Fibroblast of skin of back (primary cell): ENCODE measurements at regions not wholly inside any gene's neighbourhood (a gene's known extent, or its start where the extent isn't known, plus 50 kb on each side); places are given as distances from the start of the nearest gene placed in this dataset.

Source experiments
- DNase-seq: peaks from one replicate; pipeline ENCODE4 v3.0.0-alpha.2; 2013

DNA sequence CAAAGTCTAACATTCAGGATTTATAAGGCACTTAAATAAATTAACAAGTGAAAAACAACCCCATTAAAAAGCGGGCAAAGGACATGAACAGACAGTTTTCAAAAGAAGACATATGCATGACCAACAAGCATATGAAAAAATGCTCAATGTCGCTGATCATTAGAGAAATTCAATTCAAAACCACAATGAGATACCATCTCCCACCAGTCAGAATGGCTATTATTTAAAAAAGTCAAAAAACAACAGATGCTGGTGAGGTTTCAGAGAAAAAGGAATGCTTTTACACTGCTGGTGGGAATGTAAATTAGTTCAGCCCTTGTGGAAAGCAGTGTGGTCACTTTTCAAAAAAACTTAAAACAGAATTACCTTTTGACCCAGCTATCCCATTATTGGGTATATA is 60.7 kb upstream of the BDKRB2 start:
- DNase-seq, result peak; percentile 46

DNA sequence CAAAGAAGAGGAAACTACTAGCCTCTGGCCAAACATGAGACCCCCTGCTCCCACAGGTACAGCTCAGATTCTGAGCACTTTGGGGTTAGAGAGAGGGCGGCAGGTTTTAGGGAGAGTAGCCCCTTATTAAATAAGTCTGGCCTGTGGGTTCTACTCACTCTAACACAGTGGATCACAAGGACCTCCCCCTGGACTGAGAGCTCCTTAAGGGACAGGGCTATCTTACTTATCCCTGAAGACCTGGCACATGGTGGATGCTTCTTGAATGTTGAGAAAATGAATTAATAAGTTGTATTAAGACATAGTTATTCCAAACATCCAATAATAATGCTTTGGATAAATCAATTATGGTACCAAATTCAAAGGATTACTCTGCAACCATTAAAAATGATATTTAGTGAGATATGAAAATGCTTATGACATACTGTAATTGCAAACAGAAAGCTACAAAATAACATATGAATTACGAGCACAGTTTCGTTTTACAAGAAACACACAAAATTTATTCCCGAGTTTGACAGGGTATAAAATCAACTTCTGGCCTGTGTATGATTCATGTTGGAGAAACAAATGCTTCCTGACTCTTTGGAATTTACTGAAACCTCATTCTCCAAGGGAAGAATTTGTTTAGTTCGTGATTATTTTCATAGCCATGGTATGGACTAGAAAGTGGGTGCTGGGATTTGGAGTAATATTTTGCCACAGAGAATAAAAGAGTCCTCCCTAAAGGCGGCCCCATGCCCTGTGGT is 59.3 kb upstream of the BDKRB2 start:
- DNase-seq, result peak; percentile 93

DNA sequence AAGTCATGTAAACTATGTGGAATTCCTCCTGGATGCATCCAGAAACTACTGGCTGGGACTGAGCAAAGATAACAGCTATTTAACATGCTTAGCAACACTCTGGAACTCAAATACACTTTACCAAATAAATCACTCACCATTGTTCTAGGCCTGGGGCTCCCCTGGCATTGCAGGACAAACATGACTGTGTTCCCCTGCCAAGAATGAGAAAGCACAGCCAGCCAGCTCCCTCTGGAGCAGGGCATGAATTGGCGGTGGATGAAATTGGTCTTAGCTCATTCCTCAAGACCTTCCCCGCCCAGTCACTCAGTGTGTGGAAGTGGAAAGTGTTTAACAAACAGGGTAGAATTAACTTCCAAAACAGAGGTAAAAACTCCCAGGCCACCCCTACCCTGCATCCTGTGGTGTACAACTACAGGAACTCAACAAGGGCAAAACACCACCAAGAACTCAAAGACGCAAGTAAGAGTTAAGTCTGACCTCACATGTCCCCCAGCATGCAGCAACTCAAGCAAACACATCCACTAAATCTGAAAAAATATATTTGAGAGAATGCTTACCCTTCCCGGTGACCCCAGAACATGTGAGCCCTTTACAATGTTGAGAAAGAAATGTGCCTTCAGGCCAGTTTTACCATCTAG is 58.4 kb upstream of the BDKRB2 start:
- DNase-seq, result peak; percentile 88

DNA sequence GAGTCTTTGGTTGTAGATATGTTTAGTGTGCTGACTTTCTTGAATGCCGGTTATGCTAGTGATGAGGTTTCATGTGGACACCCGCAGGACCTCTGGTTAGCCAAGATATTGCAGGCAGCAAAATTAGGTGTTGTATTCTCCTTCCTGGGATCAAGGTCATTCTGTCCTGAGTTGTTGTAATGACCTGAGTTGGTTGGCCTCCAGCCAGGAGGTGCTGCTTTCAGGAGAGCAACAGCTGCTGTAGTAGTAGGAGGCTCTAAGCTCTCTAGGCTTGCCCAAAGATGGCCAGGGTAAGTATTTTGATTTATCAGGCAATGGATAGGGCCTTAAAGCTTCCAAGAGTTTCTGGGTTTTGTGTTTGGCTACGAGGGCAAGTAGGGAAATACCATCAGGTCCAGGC is 56.0 kb upstream of the BDKRB2 start:
- no peak for DNase-seq

DNA sequence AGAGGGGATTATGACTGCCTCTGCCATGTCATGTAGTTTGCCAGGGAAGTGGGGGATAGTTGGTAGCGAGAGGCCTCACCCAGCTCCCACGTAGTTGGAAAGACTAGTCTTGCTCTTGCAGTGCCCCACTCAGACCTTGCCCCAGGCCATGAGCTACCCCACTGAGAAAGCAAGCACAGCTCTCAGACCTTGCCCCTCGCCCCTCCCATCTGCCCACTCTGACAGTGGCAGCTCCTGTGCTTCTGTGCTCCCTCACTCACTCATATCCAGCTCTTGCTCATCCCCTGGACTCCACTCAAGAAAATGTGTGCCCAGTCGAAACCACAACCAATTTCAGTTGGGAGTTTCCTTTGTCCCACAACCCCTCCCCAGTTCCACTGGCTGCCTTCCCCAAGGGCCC is 55.5 kb upstream of the BDKRB2 start:
- no peak for DNase-seq

DNA sequence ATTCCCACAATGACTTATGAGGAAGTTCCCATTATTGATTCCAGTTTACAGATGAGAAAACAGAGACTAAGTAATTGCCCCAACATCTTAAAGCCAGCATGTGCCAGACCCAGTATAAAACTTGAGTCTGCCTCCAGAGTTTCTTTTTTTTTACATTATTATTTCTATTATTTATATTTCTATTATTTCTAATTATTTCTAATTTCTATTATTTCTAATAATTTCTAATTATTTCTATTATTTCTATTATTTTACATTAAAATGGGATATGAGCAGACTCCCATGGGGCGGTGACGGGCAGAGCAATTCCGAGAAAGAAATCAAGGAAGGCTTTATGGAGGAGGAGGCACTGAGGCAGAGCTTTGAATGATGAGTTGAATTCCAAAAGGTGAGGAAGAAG is 54.4 kb upstream of the BDKRB2 start:
- no peak for DNase-seq

DNA sequence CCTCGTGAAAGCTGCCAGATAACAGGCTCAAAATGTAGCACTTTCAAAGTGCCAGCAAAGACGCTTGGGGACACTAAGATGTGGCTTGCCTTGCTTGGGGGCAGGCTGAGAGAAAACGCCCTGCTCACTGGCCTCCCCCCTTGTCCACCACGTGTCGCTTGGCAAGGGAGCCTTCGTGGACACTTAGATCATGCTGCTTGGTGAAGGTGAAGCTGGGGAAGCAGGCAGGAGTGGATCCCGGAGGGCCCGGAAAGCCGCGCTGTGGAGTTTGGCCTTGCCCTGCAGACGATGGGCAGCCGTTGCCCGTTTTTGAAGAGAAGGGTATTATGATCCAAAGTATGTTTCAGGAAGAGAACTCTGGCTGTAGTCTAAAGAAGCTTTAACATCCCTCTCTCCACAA is 53.4 kb upstream of the BDKRB2 start:
- no peak for DNase-seq

DNA sequence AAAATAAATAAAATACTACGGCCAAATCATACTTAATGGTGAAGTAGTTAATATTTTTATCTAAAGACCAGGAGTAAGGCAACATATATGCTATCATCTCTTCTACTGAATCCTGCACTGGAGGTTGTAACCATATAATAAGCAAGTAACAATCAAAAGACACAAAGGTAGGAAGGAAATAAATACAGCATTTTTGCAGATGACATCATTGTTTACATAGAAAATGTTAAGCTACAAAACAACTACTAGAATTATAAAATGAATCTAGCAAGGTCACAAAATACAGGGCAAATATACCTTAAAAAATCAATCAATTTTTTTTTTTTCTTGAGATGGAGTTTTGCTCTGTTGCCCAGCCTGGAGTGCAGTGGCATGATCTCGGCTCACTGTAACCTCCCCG is 51.6 kb upstream of the BDKRB2 start:
- DNase-seq, result no peak
